Astrocyte (in vitro differentiated cells and primary cell): ENCODE measurements at regions not wholly inside any gene's neighbourhood (a gene's known extent, or its start where the extent isn't known, plus 50 kb on each side); places are given as distances from the start of the nearest gene placed in this dataset.
A peak's percentile ranks its signal among the peaks of the same experiment; 100 is the strongest.

Experiments used
- DNase-seq: peaks from one replicate; pipeline ENCODE4 v3.0.0-alpha.2; 2010; ENCODE audit warnings: low read depth
- FAIRE-seq: peaks from 2 replicates; lab custom pipeline; 2011; peaks lifted over from hg19 to GRCh38; lab: Jason Lieb, UNC
- H2AFZ ChIP-seq: 2 replicates; pipeline ENCODE4 v1.6.0; 2012; ENCODE audit warnings: low read depth, low read length, inconsistent platforms
- H3K27ac ChIP-seq: 2 replicates; pipeline ENCODE4 v1.5.1; 2011; ENCODE audit warnings: low read depth, low read length, inconsistent platforms
- H3K27me3 ChIP-seq: 2 replicates; pipeline ENCODE4 v1.6.0; 2011; ENCODE audit warnings: low read length, inconsistent platforms; ENCODE audit not compliant: insufficient read depth
- H3K36me3 ChIP-seq: 2 replicates; pipeline ENCODE4 v1.5.1; 2011; ENCODE audit warnings: low read length, inconsistent platforms; ENCODE audit not compliant: insufficient read depth
- H3K4me1 ChIP-seq: 2 replicates; pipeline ENCODE4 v1.5.1; 2011; ENCODE audit warnings: low read length, inconsistent platforms; ENCODE audit not compliant: insufficient read depth
- H3K4me2 ChIP-seq: 2 replicates; pipeline ENCODE4 v1.6.0; 2012; ENCODE audit warnings: low read length, inconsistent platforms
- H3K4me3 ChIP-seq: 2 replicates; pipeline ENCODE4 v1.5.1; 2011; ENCODE audit warnings: low read depth, mild to moderate bottlenecking, low read length, inconsistent platforms; ENCODE audit not compliant: insufficient read depth
- H3K79me2 ChIP-seq: 2 replicates; pipeline ENCODE4 v1.6.0; 2012; ENCODE audit warnings: mild to moderate bottlenecking, low read length, inconsistent platforms; ENCODE audit not compliant: insufficient read depth
- H3K9ac ChIP-seq: 2 replicates; pipeline ENCODE4 v1.6.0; 2012; ENCODE audit warnings: mild to moderate bottlenecking, low read length, inconsistent platforms
- H3K9me3 ChIP-seq: 2 replicates; pipeline ENCODE4 v1.5.1; 2012; ENCODE audit warnings: low read depth, mild to moderate bottlenecking, low read length, inconsistent platforms; ENCODE audit not compliant: insufficient read depth
- H4K20me1 ChIP-seq: 2 replicates; pipeline ENCODE4 v1.6.0; 2012; ENCODE audit warnings: low read length, inconsistent platforms; ENCODE audit not compliant: insufficient read depth
- H3K27ac Mint-ChIP-seq: one replicate; pipeline ENCODE4 v1.8.0; 2021; ENCODE audit warnings: mild to moderate bottlenecking, mixed read lengths; ENCODE audit not compliant: unreplicated experiment
- H3K27me3 Mint-ChIP-seq: one replicate; pipeline ENCODE4 v1.8.0; 2021; ENCODE audit warnings: low read depth, mixed read lengths; ENCODE audit not compliant: unreplicated experiment
- H3K36me3 Mint-ChIP-seq: one replicate; pipeline ENCODE4 v1.8.0; 2021; ENCODE audit warnings: low read depth, mixed read lengths; ENCODE audit not compliant: unreplicated experiment
- H3K4me1 Mint-ChIP-seq: one replicate; pipeline ENCODE4 v1.8.0; 2021; ENCODE audit warnings: low read depth, mixed read lengths; ENCODE audit not compliant: unreplicated experiment
- H3K4me3 Mint-ChIP-seq: one replicate; pipeline ENCODE4 v1.8.0; 2021; ENCODE audit warnings: mild to moderate bottlenecking, moderate library complexity, mixed read lengths; ENCODE audit not compliant: unreplicated experiment
- H3K9me3 Mint-ChIP-seq: one replicate; pipeline ENCODE4 v1.8.0; 2021; ENCODE audit warnings: mild to moderate bottlenecking, mixed read lengths; ENCODE audit not compliant: unreplicated experiment
- CTCF ChIP-seq: IDR thresholded peaks from 2 replicates; pipeline ENCODE4 v1.5.1; 2011; ENCODE audit warnings: low read depth, mild to moderate bottlenecking, inconsistent platforms, low read length, moderate library complexity; ENCODE audit not compliant: insufficient read depth
- EZH2 ChIP-seq: IDR thresholded peaks from 2 replicates; pipeline ENCODE4 v1.6.1; 2012; ENCODE audit warnings: mild to moderate bottlenecking, low read length, inconsistent platforms; ENCODE audit not compliant: insufficient read depth

- Mint-ChIP-seq H3K4me3 (no peak overlapping the region), H3K36me3 (no peaks in the 10 kb centered on the region), H3K9me3 (no peaks in the 10 kb centered on the region), H3K27me3 (no peaks in the 10 kb centered on the region), H3K27ac (peak overlapping the region; percentile 81), H3K4me1 (peaks cover 24% of the 10 kb centered on the region)
- DNase-seq: no peak
- H3K4me3 ChIP-seq: no peak overlapping the region
- no peaks in the 10 kb centered on the region for H3K36me3 ChIP-seq
- H2AFZ ChIP-seq: peak overlapping the region; percentile 78
- H3K27me3 ChIP-seq: no peaks in the 10 kb centered on the region
- TF ChIP-seq EZH2 (no peak), CTCF (no peak)
- H3K9ac ChIP-seq: peak overlapping the region; percentile 45
- peak overlapping the region; percentile 69 for H3K4me2 ChIP-seq
- no peaks in the 10 kb centered on the region for H3K9me3 ChIP-seq
- peaks cover 11% of the 10 kb centered on the region for H3K4me1 ChIP-seq
- H3K79me2 ChIP-seq: no peaks in the 10 kb centered on the region
- peak; percentile 94 for FAIRE-seq
- H4K20me1 ChIP-seq: no peaks in the 10 kb centered on the region
- peak overlapping the region; percentile 42 for H3K27ac ChIP-seq
These were observed 95.8 kb upstream of the EGFL6 start for GRCh38 chrX:13473442-13474163.

GRCh38 chrX:13472975-13473374, 96.4 kb upstream of the EGFL6 start:
- no peaks in the 10 kb centered on the region for H3K27me3 ChIP-seq
- H3K4me1 ChIP-seq: peaks cover 11% of the 10 kb centered on the region
- H4K20me1 ChIP-seq: no peaks in the 10 kb centered on the region
- H3K9me3 ChIP-seq: no peaks in the 10 kb centered on the region
- Mint-ChIP-seq H3K9me3 (no peaks in the 10 kb centered on the region), H3K4me1 (peaks cover 24% of the 10 kb centered on the region), H3K36me3 (no peaks in the 10 kb centered on the region), H3K27ac (no peak overlapping the region), H3K4me3 (no peak overlapping the region), H3K27me3 (no peaks in the 10 kb centered on the region)
- H3K4me3 ChIP-seq: no peak overlapping the region
- peak overlapping the region; percentile 69 for H3K4me2 ChIP-seq
- H3K79me2 ChIP-seq: no peaks in the 10 kb centered on the region
- no peak overlapping the region for H3K27ac ChIP-seq
- H2AFZ ChIP-seq: no peak overlapping the region
- FAIRE-seq (peak; percentile 58), DNase-seq (no peak)
- H3K9ac ChIP-seq: peak overlapping the region; percentile 45
- no peak for TF ChIP-seq CTCF
- TF ChIP-seq EZH2: no peak
- H3K36me3 ChIP-seq: no peaks in the 10 kb centered on the region

- no peaks in the 10 kb centered on the region for H3K36me3 ChIP-seq
- TF ChIP-seq CTCF (no peak), EZH2 (no peak)
- no peaks in the 10 kb centered on the region for H3K27me3 ChIP-seq
- no peak overlapping the region for H3K9ac ChIP-seq
- H3K9me3 Mint-ChIP-seq: no peaks in the 10 kb centered on the region
- H3K27ac ChIP-seq: no peak overlapping the region
- no peaks in the 10 kb centered on the region for H3K36me3 Mint-ChIP-seq
- H3K4me3 Mint-ChIP-seq: no peak overlapping the region
- no peaks in the 10 kb centered on the region for H4K20me1 ChIP-seq
- H3K27me3 Mint-ChIP-seq: no peaks in the 10 kb centered on the region
- H3K4me1 Mint-ChIP-seq: peaks cover 24% of the 10 kb centered on the region
- no peaks in the 10 kb centered on the region for H3K9me3 ChIP-seq
- H3K27ac Mint-ChIP-seq: no peak overlapping the region
- DNase-seq (no peak), FAIRE-seq (no peak)
- H3K4me2 ChIP-seq: no peak overlapping the region
- peaks cover 11% of the 10 kb centered on the region for H3K4me1 ChIP-seq
- H2AFZ ChIP-seq: no peak overlapping the region
- H3K4me3 ChIP-seq: no peak overlapping the region
- H3K79me2 ChIP-seq: no peaks in the 10 kb centered on the region
These were observed 98.1 kb upstream of the EGFL6 start for GRCh38 chrX:13471269-13471668.
